ENCODE measurements at regions not wholly inside any gene's neighbourhood (a gene's known extent, or its start where the extent isn't known, plus 50 kb on each side); places are given as distances from the start of the nearest gene placed in this dataset.
"Not testable (repeated sequence)": the region's sequence is repeated elsewhere in the genome, so short reads cannot be mapped to it uniquely, and the experiment has no call there.

- not testable (repeated sequence) for TF ChIP-seq CTCF (IDR thresholded peaks at IDR 0.05; ENCODE audit: poor library complexity, severe bottlenecking); EZH2 (IDR thresholded peaks at IDR 0.05; ENCODE audit: borderline replicate concordance, insufficient read depth, low read length, poor library complexity, severe bottlenecking); RAD21 (conservative IDR thresholded peaks at IDR 0.05); POLR2AphosphoS5 (IDR thresholded peaks at IDR 0.05); SMC3 (conservative IDR thresholded peaks at IDR 0.05; ENCODE audit: poor library complexity); MXI1 (conservative IDR thresholded peaks at IDR 0.05; ENCODE audit: poor library complexity, severe bottlenecking); REST (IDR thresholded peaks at IDR 0.05; ENCODE audit: borderline replicate concordance); EP300 (conservative IDR thresholded peaks at IDR 0.05; ENCODE audit: poor library complexity, severe bottlenecking); TAF1 (IDR thresholded peaks at IDR 0.05; ENCODE audit: low read depth)
Observed at GRCh38 chr1:857926-858648, 65.6 kb upstream of the SAMD11 start.

All from neural cell (in vitro differentiated cells).